OCI-LY3 (cell line): ENCODE measurements at regions not wholly inside any gene's neighbourhood (a gene's known extent, or its start where the extent isn't known, plus 50 kb on each side); places are given as distances from the start of the nearest gene placed in this dataset.

Experiments used
- CTCF ChIP-seq: fragments of 200-600, 300-600 bp; sonication (generic); IDR thresholded peaks from 2 replicates; pipeline ENCODE4 v1.5.1; 2014; ENCODE audit warnings: antibody characterized with exemption, low read length, low read depth
- EZH2phosphoT487 ChIP-seq: fragments of 200-600 bp; shearing (Covaris generic); IDR thresholded peaks from 2 replicates; pipeline ENCODE4 v1.6.1; 2018; ENCODE audit warnings: antibody characterized with exemption, mixed run types, low read depth

GRCh38 chr19:28887920-28888618, 324.9 kb downstream of the UQCRFS1 start:
- TF ChIP-seq CTCF (no peak), EZH2phosphoT487 (no peak)
